Liver (tissue), 8 donors: ENCODE measurements at regions not wholly inside any gene's neighbourhood (a gene's known extent, or its start where the extent isn't known, plus 50 kb on each side); places are given as distances from the start of the nearest gene placed in this dataset.

Experiments used
- DNase-seq: peaks from one replicate; pipeline ENCODE4 v3.0.0-alpha.2; 2017; ENCODE audit warnings: low spot score
- H3K27ac ChIP-seq, 2 donors: one replicate each; pipeline ENCODE4 v1.7.0; 2013; ENCODE audit warnings: inconsistent platforms in 2 of 2, low read length in 2 of 2, control low read depth in 1 of 2, low read depth in 1 of 2, mild to moderate bottlenecking in 1 of 2
- H3K27me3 ChIP-seq, 4 donors: one replicate each; pipeline versions ENCODE4 v1.6.1 to v1.7.0; 2013; ENCODE audit warnings: low read length in 3 of 4, inconsistent platforms in 1 of 4, mild to moderate bottlenecking in 1 of 4, moderate library complexity in 1 of 4; ENCODE audit not compliant: control insufficient read depth in 4 of 4, insufficient read depth in 4 of 4
- H3K36me3 ChIP-seq, 4 donors: one replicate each; pipeline versions ENCODE4 v1.6.1 to v1.7.0; 2013; ENCODE audit warnings: low read length in 3 of 4, mild to moderate bottlenecking in 3 of 4, low read depth in 1 of 4, moderate library complexity in 1 of 4; ENCODE audit not compliant: control insufficient read depth in 4 of 4, insufficient read depth in 3 of 4
- H3K4me1 ChIP-seq, 4 donors: one replicate each; pipeline versions ENCODE4 v1.6.1 to v1.7.0; 2013; ENCODE audit warnings: low read length in 3 of 4, mild to moderate bottlenecking in 3 of 4, moderate library complexity in 1 of 4; ENCODE audit not compliant: control insufficient read depth in 4 of 4, insufficient read depth in 4 of 4
- H3K4me3 ChIP-seq, 3 donors: one replicate each; pipeline versions ENCODE4 v1.6.1 to v1.7.0; 2013; ENCODE audit warnings: low read length in 3 of 3, control low read depth in 1 of 3, low read depth in 1 of 3, mild to moderate bottlenecking in 1 of 3
- H3K9ac ChIP-seq, 2 donors: one replicate each; pipeline ENCODE4 v1.7.0; 2013; ENCODE audit warnings: low read length in 2 of 2, mild to moderate bottlenecking in 2 of 2, moderate library complexity in 2 of 2, control low read depth in 1 of 2, low read depth in 1 of 2
- H3K9me3 ChIP-seq, 4 donors: one replicate each; pipeline versions ENCODE4 v1.6.1 to v1.7.0; 2013; ENCODE audit warnings: low read length in 3 of 4; ENCODE audit not compliant: control insufficient read depth in 4 of 4
- ATF3 ChIP-seq: IDR thresholded peaks from 2 replicates; pipeline ENCODE4 v1.6.1; 2016; ENCODE audit warnings: antibody characterized with exemption
- EGR1 ChIP-seq, 2 donors: IDR thresholded peaks; 2 replicates each; pipeline ENCODE4 v1.6.1; 2016 to 2018; ENCODE audit warnings: antibody characterized with exemption in 2 of 2, low read depth in 2 of 2
- FOXA1 ChIP-seq: IDR thresholded peaks from 2 replicates; pipeline ENCODE4 v1.6.1; 2016; ENCODE audit warnings: antibody characterized with exemption
- FOXA2 ChIP-seq: IDR thresholded peaks from 2 replicates; pipeline ENCODE4 v1.6.1; 2016; ENCODE audit warnings: antibody characterized with exemption
- GABPA ChIP-seq, 2 donors: IDR thresholded peaks in 1 of 2; conservative IDR thresholded peaks in 1 of 2; 2 replicates each; pipeline ENCODE4 v1.6.1; 2016; ENCODE audit warnings: antibody characterized with exemption in 2 of 2, mild to moderate bottlenecking in 1 of 2, moderate library complexity in 1 of 2
- HNF4A ChIP-seq, 2 donors: conservative IDR thresholded peaks; 2 replicates each; pipeline ENCODE4 v1.6.1; 2016; ENCODE audit warnings: antibody characterized with exemption in 2 of 2, mild to moderate bottlenecking in 2 of 2
- HNF4G ChIP-seq: IDR thresholded peaks from 2 replicates; pipeline ENCODE4 v1.6.1; 2016; ENCODE audit warnings: antibody characterized with exemption
- JUND ChIP-seq, 2 donors: IDR thresholded peaks; 2 replicates each; pipeline ENCODE4 v1.6.1; 2016; ENCODE audit warnings: antibody characterized with exemption in 2 of 2
- NR2F2 ChIP-seq: IDR thresholded peaks from 2 replicates; pipeline ENCODE4 v1.6.1; 2016; ENCODE audit warnings: antibody characterized with exemption
- RAD21 ChIP-seq, 2 donors: IDR thresholded peaks; 2 replicates each; pipeline ENCODE4 v1.6.1; 2016; ENCODE audit warnings: antibody characterized with exemption in 2 of 2, mild to moderate bottlenecking in 2 of 2
- RXRA ChIP-seq, 2 donors: IDR thresholded peaks; 2 replicates each; pipeline ENCODE4 v1.6.1; 2017 to 2018; ENCODE audit warnings: antibody characterized with exemption in 2 of 2, mild to moderate bottlenecking in 1 of 2
- SP1 ChIP-seq: IDR thresholded peaks from 2 replicates; pipeline ENCODE4 v1.6.1; 2018; ENCODE audit warnings: antibody characterized with exemption, mild to moderate bottlenecking
- TAF1 ChIP-seq: conservative IDR thresholded peaks from 2 replicates; pipeline ENCODE4 v1.6.1; 2016; ENCODE audit warnings: antibody characterized with exemption, mild to moderate bottlenecking
- YY1 ChIP-seq: IDR thresholded peaks from 2 replicates; pipeline ENCODE4 v1.6.1; 2016; ENCODE audit warnings: antibody characterized with exemption, mild to moderate bottlenecking
- ZBTB33 ChIP-seq: IDR thresholded peaks from 2 replicates; pipeline ENCODE4 v1.6.1; 2016; ENCODE audit warnings: antibody characterized with exemption
- WGBS: extraction: QIAGEN DNeasy Blood & Tissue Kit; methylation state at CpG from one replicate; pipeline ENCODE4 v1.1.7; 2013; 5-methylcytosine and 5-hydroxymethylcytosine counted together
- TF ChIP-seq, protein P1 (sequence below): fragments of 150-350 bp; IDR thresholded peaks from 2 replicates; pipeline ENCODE4 v1.5.1; 2017; ENCODE audit warnings: improper control_type of control experiment, low read depth, low read length; ENCODE audit not compliant: missing input control
- TF ChIP-seq, protein P2 (sequence below): IDR thresholded peaks from 2 replicates; pipeline ENCODE4 v1.6.1; 2016; ENCODE audit warnings: antibody characterized with exemption
- TF ChIP-seq, protein P3 (sequence below): IDR thresholded peaks from 2 replicates; pipeline ENCODE4 v1.6.1; 2016; ENCODE audit warnings: antibody characterized with exemption, mild to moderate bottlenecking
- donor health status: healthy.
- donor health status: healthy.
- donor health status: healthy.
- donor health status: healthy.
- donor health status: healthy.

GRCh38 chr2:65551528-65551927 lies 119.1 kb upstream of the SPRED2 start:
- TF ChIP-seq FOXA2, result no peak
- no peak for TF ChIP-seq SP1
- TF ChIP-seq TAF1, result no peak
- no peak for TF ChIP-seq EGR1 (IDR thresholded peaks at IDR 0.05; ENCODE audit: low read depth in 2 of 2)
- TF ChIP-seq GABPA (IDR thresholded peaks at IDR 0.05 in 1 of 2, conservative IDR thresholded peaks at IDR 0.05 in 1 of 2), result no peak
- no peak for TF ChIP-seq JUND (IDR thresholded peaks at IDR 0.05)
- TF ChIP-seq NR2F2, result no peak
- no peak for TF ChIP-seq RAD21 (IDR thresholded peaks at IDR 0.05)
- no peak for TF ChIP-seq HNF4A (conservative IDR thresholded peaks at IDR 0.05)
- TF ChIP-seq HNF4G, result no peak
- TF ChIP-seq RXRA (IDR thresholded peaks at IDR 0.05), result no peak
- TF ChIP-seq, protein P1, sequence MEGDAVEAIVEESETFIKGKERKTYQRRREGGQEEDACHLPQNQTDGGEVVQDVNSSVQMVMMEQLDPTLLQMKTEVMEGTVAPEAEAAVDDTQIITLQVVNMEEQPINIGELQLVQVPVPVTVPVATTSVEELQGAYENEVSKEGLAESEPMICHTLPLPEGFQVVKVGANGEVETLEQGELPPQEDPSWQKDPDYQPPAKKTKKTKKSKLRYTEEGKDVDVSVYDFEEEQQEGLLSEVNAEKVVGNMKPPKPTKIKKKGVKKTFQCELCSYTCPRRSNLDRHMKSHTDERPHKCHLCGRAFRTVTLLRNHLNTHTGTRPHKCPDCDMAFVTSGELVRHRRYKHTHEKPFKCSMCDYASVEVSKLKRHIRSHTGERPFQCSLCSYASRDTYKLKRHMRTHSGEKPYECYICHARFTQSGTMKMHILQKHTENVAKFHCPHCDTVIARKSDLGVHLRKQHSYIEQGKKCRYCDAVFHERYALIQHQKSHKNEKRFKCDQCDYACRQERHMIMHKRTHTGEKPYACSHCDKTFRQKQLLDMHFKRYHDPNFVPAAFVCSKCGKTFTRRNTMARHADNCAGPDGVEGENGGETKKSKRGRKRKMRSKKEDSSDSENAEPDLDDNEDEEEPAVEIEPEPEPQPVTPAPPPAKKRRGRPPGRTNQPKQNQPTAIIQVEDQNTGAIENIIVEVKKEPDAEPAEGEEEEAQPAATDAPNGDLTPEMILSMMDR, result no peak
- no peak for TF ChIP-seq ATF3
- TF ChIP-seq, protein P2, sequence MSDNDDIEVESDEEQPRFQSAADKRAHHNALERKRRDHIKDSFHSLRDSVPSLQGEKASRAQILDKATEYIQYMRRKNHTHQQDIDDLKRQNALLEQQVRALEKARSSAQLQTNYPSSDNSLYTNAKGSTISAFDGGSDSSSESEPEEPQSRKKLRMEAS, result no peak
- TF ChIP-seq, protein P3, sequence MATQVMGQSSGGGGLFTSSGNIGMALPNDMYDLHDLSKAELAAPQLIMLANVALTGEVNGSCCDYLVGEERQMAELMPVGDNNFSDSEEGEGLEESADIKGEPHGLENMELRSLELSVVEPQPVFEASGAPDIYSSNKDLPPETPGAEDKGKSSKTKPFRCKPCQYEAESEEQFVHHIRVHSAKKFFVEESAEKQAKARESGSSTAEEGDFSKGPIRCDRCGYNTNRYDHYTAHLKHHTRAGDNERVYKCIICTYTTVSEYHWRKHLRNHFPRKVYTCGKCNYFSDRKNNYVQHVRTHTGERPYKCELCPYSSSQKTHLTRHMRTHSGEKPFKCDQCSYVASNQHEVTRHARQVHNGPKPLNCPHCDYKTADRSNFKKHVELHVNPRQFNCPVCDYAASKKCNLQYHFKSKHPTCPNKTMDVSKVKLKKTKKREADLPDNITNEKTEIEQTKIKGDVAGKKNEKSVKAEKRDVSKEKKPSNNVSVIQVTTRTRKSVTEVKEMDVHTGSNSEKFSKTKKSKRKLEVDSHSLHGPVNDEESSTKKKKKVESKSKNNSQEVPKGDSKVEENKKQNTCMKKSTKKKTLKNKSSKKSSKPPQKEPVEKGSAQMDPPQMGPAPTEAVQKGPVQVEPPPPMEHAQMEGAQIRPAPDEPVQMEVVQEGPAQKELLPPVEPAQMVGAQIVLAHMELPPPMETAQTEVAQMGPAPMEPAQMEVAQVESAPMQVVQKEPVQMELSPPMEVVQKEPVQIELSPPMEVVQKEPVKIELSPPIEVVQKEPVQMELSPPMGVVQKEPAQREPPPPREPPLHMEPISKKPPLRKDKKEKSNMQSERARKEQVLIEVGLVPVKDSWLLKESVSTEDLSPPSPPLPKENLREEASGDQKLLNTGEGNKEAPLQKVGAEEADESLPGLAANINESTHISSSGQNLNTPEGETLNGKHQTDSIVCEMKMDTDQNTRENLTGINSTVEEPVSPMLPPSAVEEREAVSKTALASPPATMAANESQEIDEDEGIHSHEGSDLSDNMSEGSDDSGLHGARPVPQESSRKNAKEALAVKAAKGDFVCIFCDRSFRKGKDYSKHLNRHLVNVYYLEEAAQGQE, result no peak
- no peak for TF ChIP-seq YY1
- no peak for TF ChIP-seq ZBTB33
- H3K27ac ChIP-seq, result no peak overlapping the region
- no peak overlapping the region for H3K4me3 ChIP-seq
- no peak for DNase-seq
- no peaks in the 10 kb centered on the region for H3K27me3 ChIP-seq
- H3K36me3 ChIP-seq, result no peaks in the 10 kb centered on the region
- H3K9me3 ChIP-seq, result no peaks in the 10 kb centered on the region
- 90% methylated on average over 7 of the region's 7 CpGs for WGBS
- H3K4me1 ChIP-seq, result peaks cover 0 to 6% (median 2%) of the 10 kb centered on the region in 4 donors
- H3K9ac ChIP-seq, result no peak overlapping the region

- H3K9ac ChIP-seq, result no peak overlapping the region
- WGBS, result 82% methylated on average over 7 of the region's 7 CpGs
- no peaks in the 10 kb centered on the region for H3K27me3 ChIP-seq
- H3K4me1 ChIP-seq, result peaks cover 0 to 6% (median 2%) of the 10 kb centered on the region in 4 donors
- DNase-seq, result no peak
- TF ChIP-seq NR2F2 (no peak), ZBTB33 (no peak), HNF4A (conservative IDR thresholded peaks at IDR 0.05) (no peak), FOXA1 (no peak), FOXA2 (no peak), SP1 (no peak)
- TF ChIP-seq, protein P2, result no peak
- H3K4me3 ChIP-seq, result no peak overlapping the region
- no peaks in the 10 kb centered on the region for H3K36me3 ChIP-seq
- H3K27ac ChIP-seq, result no peak overlapping the region
- no peaks in the 10 kb centered on the region for H3K9me3 ChIP-seq
These were observed 117.8 kb upstream of the SPRED2 start for GRCh38 chr2:65550246-65550645.
